ENCODE measurements at regions not wholly inside any gene's neighbourhood (a gene's known extent, or its start where the extent isn't known, plus 50 kb on each side); places are given as distances from the start of the nearest gene placed in this dataset.
"Not testable (repeated sequence)": the region's sequence is repeated elsewhere in the genome, so short reads cannot be mapped to it uniquely, and the experiment has no call there.

GRCh38 chr9:2506321-2506720 is 115.3 kb upstream of the VLDLR start:
- Mint-ChIP-seq H3K4me3 (no peak overlapping the region), H3K4me1 (no peaks in the 10 kb centered on the region), H3K27ac (no peak overlapping the region), H3K36me3 (no peaks in the 10 kb centered on the region), H3K9me3 (peaks cover 0 to 2% (median 0%) of the 10 kb centered on the region in 6 donors), H3K27me3 (ENCODE audit: low read depth in 3 of 3) (peaks cover under 1 to 6% (median 2%) of the 10 kb centered on the region in 3 donors)
- DNase-seq, result no peak

- peaks cover 3 to 16% (median 9%) of the 10 kb centered on the region in 6 donors for H3K9me3 Mint-ChIP-seq
- no peaks in the 10 kb centered on the region for H3K36me3 Mint-ChIP-seq
- H3K4me3 Mint-ChIP-seq, result no peak overlapping the region
- peaks cover 0 to 5% (median 3%) of the 10 kb centered on the region in 3 donors for H3K27me3 Mint-ChIP-seq (ENCODE audit: low read depth in 3 of 3)
- no peak overlapping the region for H3K27ac Mint-ChIP-seq
- H3K4me1 Mint-ChIP-seq, result no peaks in the 10 kb centered on the region
- no peak for DNase-seq
Observed at GRCh38 chr9:2523591-2523990, 98.0 kb upstream of the VLDLR start.

DNA sequence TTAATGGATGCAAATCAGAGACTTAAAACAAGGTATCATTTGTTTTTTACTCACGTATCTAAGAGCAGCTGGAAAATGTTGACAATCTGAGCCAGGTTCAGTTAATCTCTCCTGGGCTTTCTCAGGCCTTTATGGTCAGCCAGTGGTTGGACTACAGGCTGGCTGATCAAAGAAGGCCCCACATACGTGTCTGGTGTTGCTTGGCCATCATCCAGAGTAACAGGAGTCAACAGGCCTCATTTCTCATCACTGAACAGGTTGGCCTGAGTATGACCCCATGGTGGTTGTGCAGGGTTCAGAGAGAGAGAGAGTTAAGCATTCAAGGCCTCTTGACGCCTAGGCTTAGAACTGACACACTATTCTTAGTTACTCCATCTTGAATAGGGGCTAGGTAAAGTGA is 97.0 kb upstream of the VLDLR start:
- Mint-ChIP-seq H3K27ac (no peak overlapping the region), H3K9me3 (peaks cover 0 to 8% (median 6%) of the 10 kb centered on the region in 6 donors), H3K4me1 (no peaks in the 10 kb centered on the region), H3K36me3 (no peaks in the 10 kb centered on the region), H3K4me3 (no peak overlapping the region), H3K27me3 (ENCODE audit: low read depth in 3 of 3) (peaks cover 0 to 5% (median 3%) of the 10 kb centered on the region in 3 donors)
- no peak for DNase-seq

- no peaks in the 10 kb centered on the region for H3K36me3 Mint-ChIP-seq
- H3K4me1 Mint-ChIP-seq, result no peaks in the 10 kb centered on the region
- no peak overlapping the region for H3K27ac Mint-ChIP-seq
- no peak for DNase-seq
- peaks cover 0 to 3% (median 2%) of the 10 kb centered on the region in 3 donors for H3K27me3 Mint-ChIP-seq (ENCODE audit: low read depth in 3 of 3)
- H3K4me3 Mint-ChIP-seq, result no peak overlapping the region
- H3K9me3 Mint-ChIP-seq, result peaks cover 0 to 5% (median 3%) of the 10 kb centered on the region in 6 donors
Observed at GRCh38 chr9:2525147-2525546, 96.4 kb upstream of the VLDLR start.

- no peak overlapping the region for H3K4me3 Mint-ChIP-seq
Observed at GRCh38 chr9:2526071-2526828, 95.3 kb upstream of the VLDLR start.

GRCh38 chr9:2531481-2531880 is 90.1 kb upstream of the VLDLR start:
- Mint-ChIP-seq H3K36me3 (no peaks in the 10 kb centered on the region), H3K4me3 (no peak overlapping the region), H3K27me3 (ENCODE audit: low read depth in 3 of 3) (peaks cover 0 to 5% (median 4%) of the 10 kb centered on the region in 3 donors), H3K9me3 (peaks cover 0 to 2% (median 0%) of the 10 kb centered on the region in 6 donors), H3K4me1 (no peaks in the 10 kb centered on the region), H3K27ac (no peak overlapping the region)
- no peak for DNase-seq

More at GRCh38 chr9:2526071-2526828, 95.3 kb upstream of the VLDLR start:
- Mint-ChIP-seq H3K27ac (no peak overlapping the region), H3K4me1 (no peaks in the 10 kb centered on the region), H3K36me3 (no peaks in the 10 kb centered on the region), H3K27me3 (ENCODE audit: low read depth in 3 of 3) (peaks cover 0 to 3% (median 2%) of the 10 kb centered on the region in 3 donors), H3K9me3 (peaks cover 0 to 3% (median 0%) of the 10 kb centered on the region in 6 donors)
- no peak for DNase-seq

DNA sequence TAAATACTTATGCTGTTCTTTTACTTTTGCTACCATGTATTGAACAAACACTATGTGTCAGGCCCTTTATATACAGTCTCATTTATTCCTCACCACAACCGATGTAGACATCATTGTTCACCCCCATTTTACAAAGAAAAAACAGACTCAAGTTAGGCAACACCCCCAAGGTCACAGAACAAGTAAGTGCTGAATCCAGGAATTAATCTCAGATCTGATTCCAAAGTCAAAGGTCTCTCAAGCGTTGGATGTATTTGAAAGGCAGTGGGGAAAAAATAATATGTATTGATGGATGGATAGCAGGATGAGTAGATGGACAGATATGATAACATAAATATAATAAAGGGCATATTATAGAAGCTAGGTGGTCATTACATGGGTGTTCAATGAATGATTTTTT is 85.1 kb upstream of the VLDLR start:
- peaks cover 0 to 1% (median 0%) of the 10 kb centered on the region in 6 donors for H3K9me3 Mint-ChIP-seq
- DNase-seq, result no peak
- peaks cover 0 to 13% (median 9%) of the 10 kb centered on the region in 3 donors for H3K27me3 Mint-ChIP-seq (ENCODE audit: low read depth in 3 of 3)
- no peak overlapping the region for H3K27ac Mint-ChIP-seq
- H3K4me3 Mint-ChIP-seq, result no peak overlapping the region
- no peaks in the 10 kb centered on the region for H3K4me1 Mint-ChIP-seq
- no peaks in the 10 kb centered on the region for H3K36me3 Mint-ChIP-seq

DNA sequence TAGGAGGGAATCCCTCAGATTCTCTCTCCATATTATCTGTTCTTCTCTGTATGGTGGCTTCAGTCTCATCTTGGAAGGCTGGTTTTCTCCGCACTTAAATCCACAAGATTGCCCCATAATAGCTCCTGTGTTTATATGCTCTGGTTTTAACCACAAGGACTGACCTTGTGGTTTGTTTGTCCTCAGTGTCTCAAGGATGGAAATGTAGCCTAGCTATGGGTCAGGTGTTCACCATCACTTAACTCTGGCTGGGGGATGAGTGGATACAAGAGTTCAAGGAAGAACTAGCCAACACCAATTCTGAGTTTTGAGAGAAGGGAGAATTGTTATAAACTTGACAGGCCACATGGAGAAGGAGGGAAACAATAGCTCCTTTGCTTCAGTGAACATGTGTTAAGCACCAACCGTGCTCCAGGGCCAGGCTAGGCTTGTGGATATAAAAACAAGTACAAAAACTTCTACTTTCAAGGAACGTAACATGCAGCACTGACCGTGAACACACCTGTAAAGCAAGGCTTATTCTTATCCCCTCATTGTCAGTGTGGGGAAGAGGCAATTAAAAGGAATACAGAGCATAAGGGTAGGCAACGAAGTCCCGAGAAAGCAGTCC is 75.6 kb upstream of the VLDLR start:
- H3K27me3 Mint-ChIP-seq (ENCODE audit: low read depth in 3 of 3), result peaks cover 0 to 9% (median 7%) of the 10 kb centered on the region in 3 donors
- no peaks in the 10 kb centered on the region for H3K36me3 Mint-ChIP-seq
- no peak for DNase-seq
- no peak overlapping the region for H3K4me3 Mint-ChIP-seq
- H3K27ac Mint-ChIP-seq, result no peak overlapping the region
- H3K9me3 Mint-ChIP-seq, result peaks cover 0 to 11% (median 2%) of the 10 kb centered on the region in 6 donors
- no peaks in the 10 kb centered on the region for H3K4me1 Mint-ChIP-seq

DNA sequence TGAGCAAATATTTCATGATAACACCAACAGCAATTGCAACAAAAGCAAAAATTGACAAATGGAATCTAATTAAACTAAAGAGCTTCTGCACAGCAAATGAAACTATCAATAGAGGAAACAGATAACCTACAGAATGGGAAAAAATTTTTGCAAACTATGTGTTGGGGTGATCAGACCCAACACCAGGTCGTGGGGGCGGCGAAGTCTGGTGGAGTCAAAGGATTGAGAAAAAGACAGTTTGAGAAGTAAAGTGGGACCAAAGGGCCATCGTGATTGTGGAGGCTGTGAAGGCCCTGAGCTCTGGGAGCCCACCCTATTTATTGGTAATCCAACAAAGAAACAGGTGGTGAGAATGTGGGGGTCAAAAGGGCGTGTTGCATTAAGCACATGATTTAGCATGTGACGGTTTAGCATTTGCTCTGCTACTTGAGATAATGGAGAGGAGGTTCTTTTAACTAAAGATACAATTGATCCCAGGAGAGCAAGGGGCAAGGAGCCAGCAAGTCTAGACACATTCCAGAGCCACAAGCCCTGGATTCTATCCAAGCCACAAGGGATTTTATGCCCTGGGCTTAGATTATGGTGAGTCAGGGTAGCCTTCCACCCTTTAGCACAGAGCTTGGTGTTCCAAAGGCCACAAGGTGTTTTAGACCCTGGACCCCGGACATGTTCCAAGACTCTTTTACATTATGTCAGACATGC is 65.5 kb upstream of the VLDLR start:
- H3K27me3 Mint-ChIP-seq (ENCODE audit: low read depth in 3 of 3), result not testable (repeated sequence)

GRCh38 chr9:2557693-2558092 is 63.9 kb upstream of the VLDLR start:
- Mint-ChIP-seq H3K9me3 (peaks cover 0 to 13% (median 3%) of the 10 kb centered on the region in 6 donors), H3K4me1 (no peaks in the 10 kb centered on the region), H3K27me3 (ENCODE audit: low read depth in 3 of 3) (peaks cover 2 to 8% (median 2%) of the 10 kb centered on the region in 3 donors), H3K4me3 (no peak overlapping the region), H3K27ac (no peak overlapping the region), H3K36me3 (peaks cover 0 to 4% (median 0%) of the 10 kb centered on the region in 3 donors)
- no peak for DNase-seq

More for the DNA sequence above, 65.5 kb upstream of the VLDLR start:
- H3K36me3 Mint-ChIP-seq, DNase-seq, H3K27ac Mint-ChIP-seq, H3K4me1 Mint-ChIP-seq, H3K4me3 Mint-ChIP-seq: not testable (repeated sequence)
- peaks cover 0 to 13% (median 3%) of the 10 kb centered on the region in 6 donors for H3K9me3 Mint-ChIP-seq

DNA sequence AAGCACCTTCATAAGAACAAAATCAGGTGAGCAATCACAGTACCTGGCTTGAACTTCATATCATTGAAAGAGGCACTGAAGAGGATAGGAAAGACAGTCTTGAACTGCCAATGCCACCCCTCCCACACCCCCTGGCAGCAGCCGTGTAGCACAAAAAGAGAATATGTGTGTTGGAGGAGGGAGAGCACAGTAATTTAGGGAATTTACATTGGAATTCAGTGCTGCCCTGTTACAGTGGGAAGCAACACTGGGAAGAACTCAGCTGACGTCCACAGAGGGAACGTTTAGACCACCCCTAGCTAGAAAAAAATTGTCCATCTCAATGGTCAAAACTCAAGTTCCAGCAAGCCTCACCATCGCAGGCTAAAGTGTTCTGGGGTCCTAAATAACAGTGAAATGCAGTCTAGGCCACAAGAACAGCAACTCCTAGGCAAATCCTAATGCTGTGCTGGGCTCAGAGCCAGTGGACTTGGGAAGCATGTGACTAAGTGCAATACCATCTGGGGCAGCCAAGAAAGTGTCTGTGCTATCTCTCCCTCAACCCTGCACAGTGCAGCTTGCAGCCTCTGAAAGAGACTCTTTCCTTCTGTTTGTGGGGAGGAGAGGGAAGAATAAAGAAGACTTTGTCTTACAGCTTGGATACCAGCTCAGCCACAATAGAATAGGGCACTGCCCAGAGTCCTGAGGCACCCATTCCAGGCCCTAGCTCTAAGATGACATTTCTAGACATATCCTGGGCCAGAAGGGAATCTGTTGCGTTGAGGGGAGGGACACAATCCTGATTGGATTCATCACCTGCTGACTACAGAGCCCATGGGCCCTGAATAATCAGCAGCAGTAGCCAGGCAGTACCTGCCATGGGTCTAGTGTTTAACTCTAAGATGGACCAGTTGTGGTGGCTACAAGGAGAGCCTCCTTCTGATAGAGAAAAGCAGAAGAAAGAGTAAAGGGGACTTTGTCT is 62.1 kb upstream of the VLDLR start:
- H3K9me3 Mint-ChIP-seq, result peaks cover 0 to 13% (median 3%) of the 10 kb centered on the region in 6 donors
- DNase-seq, result no peak
- H3K27ac Mint-ChIP-seq, result no peak overlapping the region
- H3K4me3 Mint-ChIP-seq, result no peak overlapping the region
- peaks cover 2 to 8% (median 2%) of the 10 kb centered on the region in 3 donors for H3K27me3 Mint-ChIP-seq (ENCODE audit: low read depth in 3 of 3)
- H3K36me3 Mint-ChIP-seq, result peaks cover 0 to 4% (median 0%) of the 10 kb centered on the region in 3 donors
- H3K4me1 Mint-ChIP-seq, result no peaks in the 10 kb centered on the region

- Mint-ChIP-seq H3K9me3 (peaks cover 0 to 13% (median 3%) of the 10 kb centered on the region in 6 donors), H3K27me3 (ENCODE audit: low read depth in 3 of 3) (peaks cover 2 to 7% (median 2%) of the 10 kb centered on the region in 3 donors), H3K4me1 (no peaks in the 10 kb centered on the region), H3K36me3 (peaks cover 0 to 4% (median 0%) of the 10 kb centered on the region in 3 donors), H3K27ac (no peak overlapping the region), H3K4me3 (no peak overlapping the region)
- DNase-seq, result no peak
Observed at GRCh38 chr9:2560180-2560579, 61.4 kb upstream of the VLDLR start.

All from immature natural killer cell (primary cell).